GM23338 (cell line): ENCODE measurements at regions not wholly inside any gene's neighbourhood (a gene's known extent, or its start where the extent isn't known, plus 50 kb on each side); places are given as distances from the start of the nearest gene placed in this dataset.

Experiments
- ATAC-seq: fragments of 200-7000 bp; cut with Tn5 transposase; 3 replicates; pipeline ENCODE4 v1.9.1; 2020
- DNase-seq: peaks from one replicate; pipeline ENCODE4 v3.0.0-alpha.2; 2015; ENCODE audit warnings: low spot score
- H2AFZ ChIP-seq: fragments of 200-600 bp; sonication (generic); 2 replicates; pipeline ENCODE4 v1.8.0; 2016; ENCODE audit warnings: antibody characterized with exemption, mild to moderate bottlenecking, moderate library complexity
- H3F3A ChIP-seq: fragments of 200-600 bp; sonication (generic); replicated peaks from 2 replicates; pipeline ENCODE4 v1.8.0; 2017; ENCODE audit warnings: antibody characterized with exemption, mixed run types, low read depth
- H3K27ac ChIP-seq: fragments of 200-600 bp; sonication (generic); 2 replicates; pipeline ENCODE4 v1.6.1; 2016; ENCODE audit warnings: low read depth
- H3K27me3 ChIP-seq: fragments of 200-600 bp; sonication (generic); 2 replicates; pipeline ENCODE4 v1.8.0; 2016; ENCODE audit warnings: mild to moderate bottlenecking, mixed run types, moderate library complexity; ENCODE audit not compliant: insufficient read depth
- H3K36me3 ChIP-seq: fragments of 200-600 bp; sonication (generic); 2 replicates; pipeline ENCODE4 v1.8.0; 2016; ENCODE audit warnings: mild to moderate bottlenecking; ENCODE audit not compliant: insufficient read depth
- H3K4me1 ChIP-seq: fragments of 200-600 bp; sonication (generic); 2 replicates; pipeline ENCODE4 v1.8.0; 2016; ENCODE audit warnings: mild to moderate bottlenecking, moderate library complexity; ENCODE audit not compliant: insufficient read depth
- H3K4me2 ChIP-seq: fragments of 200-600 bp; sonication (generic); 2 replicates; pipeline ENCODE4 v1.7.1; 2017; ENCODE audit warnings: mixed run types
- H3K4me3 ChIP-seq: fragments of 200-600 bp; sonication (generic); 2 replicates; pipeline ENCODE4 v1.6.1; 2016; ENCODE audit warnings: mixed run types
- H3K79me2 ChIP-seq: fragments of 200-600 bp; sonication (generic); replicated peaks from 2 replicates; pipeline ENCODE4 v1.8.0; 2017; ENCODE audit warnings: mild to moderate bottlenecking; ENCODE audit not compliant: insufficient read depth
- H3K9me2 ChIP-seq: fragments of 200-600 bp; sonication (generic); 2 replicates; pipeline ENCODE4 v1.8.0; 2017; ENCODE audit not compliant: insufficient read depth
- H4K20me1 ChIP-seq: fragments of 200-600 bp; sonication (generic); replicated peaks from 2 replicates; pipeline ENCODE4 v1.8.0; 2017; ENCODE audit warnings: mild to moderate bottlenecking; ENCODE audit not compliant: insufficient read depth
- H3K27ac Mint-ChIP-seq: 2 replicates; pipeline ENCODE4 v1.8.0; 2020; ENCODE audit warnings: inconsistent platforms, mild to moderate bottlenecking, moderate library complexity, mixed read lengths
- H3K27me3 Mint-ChIP-seq: 3 replicates; pipeline ENCODE4 v1.8.0; 2022; ENCODE audit warnings: low read depth, mild to moderate bottlenecking, moderate library complexity, mixed read lengths, inconsistent platforms; ENCODE audit not compliant: insufficient read depth, poor library complexity
- H3K36me3 Mint-ChIP-seq: 3 replicates; pipeline ENCODE4 v1.8.0; 2021; ENCODE audit warnings: low read depth, mild to moderate bottlenecking, inconsistent platforms, moderate library complexity, mixed read lengths
- H3K4me1 Mint-ChIP-seq: 3 replicates; pipeline ENCODE4 v1.8.0; 2020; ENCODE audit warnings: mild to moderate bottlenecking, inconsistent platforms, mixed read lengths
- H3K4me3 Mint-ChIP-seq: 3 replicates; pipeline ENCODE4 v1.8.0; 2021; ENCODE audit warnings: moderate library complexity, mild to moderate bottlenecking, inconsistent platforms, mixed read lengths
- H3K9me3 Mint-ChIP-seq: 3 replicates; pipeline ENCODE4 v1.8.0; 2020; ENCODE audit warnings: moderate library complexity, mild to moderate bottlenecking, inconsistent platforms, mixed read lengths
- JUNB ChIP-seq: IDR thresholded peaks from one replicate; pipeline ENCODE4 v1.6.1; 2016; ENCODE audit warnings: antibody characterized with exemption; ENCODE audit not compliant: unreplicated experiment
- ZNF462 ChIP-seq: fragments of 250-450 bp; sonication (Bioruptor Pico); IDR thresholded peaks from 2 replicates; pipeline ENCODE4 v1.5.0; 2020; ENCODE audit warnings: mild to moderate bottlenecking, moderate library complexity
- TF ChIP-seq, protein P1 (sequence below): IDR thresholded peaks from one replicate; pipeline ENCODE4 v1.6.1; 2018; ENCODE audit warnings: antibody characterized with exemption; ENCODE audit not compliant: unreplicated experiment
- TF ChIP-seq, protein P2 (sequence below), 2 experiments: fragments of 200-600 bp in 1 of 2; sonication (generic) in 1 of 2; conservative IDR thresholded peaks; 2 replicates each; pipeline versions ENCODE4 v1.5.1 to v1.6.1; 2016 to 2017; ENCODE audit warnings: antibody characterized with exemption in 2 of 2, low read depth in 2 of 2, mild to moderate bottlenecking in 2 of 2, moderate library complexity in 1 of 2

GRCh38 chr12:62133440-62133839, 126.8 kb upstream of the USP15 start:
- no peaks in the 10 kb centered on the region for H3K4me1 ChIP-seq
- no peak overlapping the region for H3K27ac ChIP-seq
- H3K4me3 ChIP-seq = no peak overlapping the region
- no peaks in the 10 kb centered on the region for H3K9me2 ChIP-seq
- no peak overlapping the region for H2AFZ ChIP-seq
- DNase-seq (no peak), ATAC-seq (no peak)
- H3K4me2 ChIP-seq = no peak overlapping the region
- H3K4me1 Mint-ChIP-seq = peaks cover 2% of the 10 kb centered on the region; the same call in 1 of the 3 replicates
- H4K20me1 ChIP-seq = no peaks in the 10 kb centered on the region
- no peak overlapping the region for H3K27ac Mint-ChIP-seq
- H3K27me3 Mint-ChIP-seq = no peaks in the 10 kb centered on the region
- no peaks in the 10 kb centered on the region for H3F3A ChIP-seq
- no peaks in the 10 kb centered on the region for H3K79me2 ChIP-seq
- H3K36me3 ChIP-seq = no peaks in the 10 kb centered on the region
- TF ChIP-seq JUNB (no peak), ZNF462 (CRISPR knock-in tag) (no peak)
- TF ChIP-seq, protein P1, sequence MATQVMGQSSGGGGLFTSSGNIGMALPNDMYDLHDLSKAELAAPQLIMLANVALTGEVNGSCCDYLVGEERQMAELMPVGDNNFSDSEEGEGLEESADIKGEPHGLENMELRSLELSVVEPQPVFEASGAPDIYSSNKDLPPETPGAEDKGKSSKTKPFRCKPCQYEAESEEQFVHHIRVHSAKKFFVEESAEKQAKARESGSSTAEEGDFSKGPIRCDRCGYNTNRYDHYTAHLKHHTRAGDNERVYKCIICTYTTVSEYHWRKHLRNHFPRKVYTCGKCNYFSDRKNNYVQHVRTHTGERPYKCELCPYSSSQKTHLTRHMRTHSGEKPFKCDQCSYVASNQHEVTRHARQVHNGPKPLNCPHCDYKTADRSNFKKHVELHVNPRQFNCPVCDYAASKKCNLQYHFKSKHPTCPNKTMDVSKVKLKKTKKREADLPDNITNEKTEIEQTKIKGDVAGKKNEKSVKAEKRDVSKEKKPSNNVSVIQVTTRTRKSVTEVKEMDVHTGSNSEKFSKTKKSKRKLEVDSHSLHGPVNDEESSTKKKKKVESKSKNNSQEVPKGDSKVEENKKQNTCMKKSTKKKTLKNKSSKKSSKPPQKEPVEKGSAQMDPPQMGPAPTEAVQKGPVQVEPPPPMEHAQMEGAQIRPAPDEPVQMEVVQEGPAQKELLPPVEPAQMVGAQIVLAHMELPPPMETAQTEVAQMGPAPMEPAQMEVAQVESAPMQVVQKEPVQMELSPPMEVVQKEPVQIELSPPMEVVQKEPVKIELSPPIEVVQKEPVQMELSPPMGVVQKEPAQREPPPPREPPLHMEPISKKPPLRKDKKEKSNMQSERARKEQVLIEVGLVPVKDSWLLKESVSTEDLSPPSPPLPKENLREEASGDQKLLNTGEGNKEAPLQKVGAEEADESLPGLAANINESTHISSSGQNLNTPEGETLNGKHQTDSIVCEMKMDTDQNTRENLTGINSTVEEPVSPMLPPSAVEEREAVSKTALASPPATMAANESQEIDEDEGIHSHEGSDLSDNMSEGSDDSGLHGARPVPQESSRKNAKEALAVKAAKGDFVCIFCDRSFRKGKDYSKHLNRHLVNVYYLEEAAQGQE = no peak
- TF ChIP-seq, protein P2, sequence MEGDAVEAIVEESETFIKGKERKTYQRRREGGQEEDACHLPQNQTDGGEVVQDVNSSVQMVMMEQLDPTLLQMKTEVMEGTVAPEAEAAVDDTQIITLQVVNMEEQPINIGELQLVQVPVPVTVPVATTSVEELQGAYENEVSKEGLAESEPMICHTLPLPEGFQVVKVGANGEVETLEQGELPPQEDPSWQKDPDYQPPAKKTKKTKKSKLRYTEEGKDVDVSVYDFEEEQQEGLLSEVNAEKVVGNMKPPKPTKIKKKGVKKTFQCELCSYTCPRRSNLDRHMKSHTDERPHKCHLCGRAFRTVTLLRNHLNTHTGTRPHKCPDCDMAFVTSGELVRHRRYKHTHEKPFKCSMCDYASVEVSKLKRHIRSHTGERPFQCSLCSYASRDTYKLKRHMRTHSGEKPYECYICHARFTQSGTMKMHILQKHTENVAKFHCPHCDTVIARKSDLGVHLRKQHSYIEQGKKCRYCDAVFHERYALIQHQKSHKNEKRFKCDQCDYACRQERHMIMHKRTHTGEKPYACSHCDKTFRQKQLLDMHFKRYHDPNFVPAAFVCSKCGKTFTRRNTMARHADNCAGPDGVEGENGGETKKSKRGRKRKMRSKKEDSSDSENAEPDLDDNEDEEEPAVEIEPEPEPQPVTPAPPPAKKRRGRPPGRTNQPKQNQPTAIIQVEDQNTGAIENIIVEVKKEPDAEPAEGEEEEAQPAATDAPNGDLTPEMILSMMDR (conservative IDR thresholded peaks at IDR 0.05; ENCODE audit: low read depth in 2 of 2) = no peak
- no peaks in the 10 kb centered on the region for H3K36me3 Mint-ChIP-seq
- no peaks in the 10 kb centered on the region for H3K27me3 ChIP-seq
- H3K9me3 Mint-ChIP-seq = no peaks in the 10 kb centered on the region
- no peak overlapping the region for H3K4me3 Mint-ChIP-seq
